ENCODE measurements at regions not wholly inside any gene's neighbourhood (a gene's known extent, or its start where the extent isn't known, plus 50 kb on each side); places are given as distances from the start of the nearest gene placed in this dataset.

- peaks cover 0 to 22% (median 0%) of the 10 kb centered on the region in 3 experiments for H3K27me3 ChIP-seq (ENCODE audit: control insufficient read depth in 3 of 3, insufficient read depth in 3 of 3, low read depth in 1 of 3, low read length in 3 of 3)
- no peak overlapping the region for H3K9ac ChIP-seq (ENCODE audit: low read depth, low read length, poor library complexity)
- H3K23ac ChIP-seq (ENCODE audit: low read depth, low read length, poor library complexity), result peak overlapping the region; percentile 32
- H3K27ac ChIP-seq (replicated peaks; ENCODE audit: low read length), result no peak overlapping the region
- H2BK15ac ChIP-seq (ENCODE audit: low read length), result peak overlapping the region; percentile 5
- no CpG with 5 or more reads among the region's 4 CpGs for whole genome bisulfite sequencing, 2 donors (ENCODE audit: extremely low coverage in 2 of 2, insufficient read length in 2 of 2, insufficient replicate concordance in 1 of 2)
- peaks cover 5 to 19% of the 10 kb centered on the region in 2 donors for H3K4me1 ChIP-seq (ENCODE audit: control insufficient read depth in 2 of 2, insufficient read depth in 1 of 2, low read depth in 1 of 2, low read length in 2 of 2)
- H3K4ac ChIP-seq (ENCODE audit: low read length), result peak overlapping the region; percentile 14
- H4K8ac ChIP-seq (ENCODE audit: low read depth, low read length), result no peak overlapping the region
- peak overlapping the region in 1 of 2 donors; percentile 11 for H3K4me3 ChIP-seq (ENCODE audit: low read length in 2 of 2)
- no peaks in the 10 kb centered on the region for H3K36me3 ChIP-seq (replicated peaks in 1 of 2; ENCODE audit: control insufficient read depth in 2 of 2, insufficient read depth in 2 of 2, low read length in 2 of 2)
- no peak overlapping the region for H3K14ac ChIP-seq (ENCODE audit: low read length)
- no peak overlapping the region for H4K91ac ChIP-seq (ENCODE audit: low read depth, low read length, poor library complexity)
- H3K4me2 ChIP-seq (ENCODE audit: insufficient read depth, low read length, poor library complexity, severe bottlenecking), result no peak overlapping the region
- H3K18ac ChIP-seq (ENCODE audit: low read length), result peak overlapping the region; percentile 44
- peaks cover 2% of the 10 kb centered on the region for H3K79me1 ChIP-seq (ENCODE audit: low read depth, low read length)
- no peak for DNase-seq (ENCODE audit: low spot score)
- no peak overlapping the region for H2AK5ac ChIP-seq (ENCODE audit: low read depth, low read length)
- no peak overlapping the region for H2AFZ ChIP-seq (ENCODE audit: low read length)
- no peak overlapping the region for H2BK5ac ChIP-seq (ENCODE audit: low read length)
- H2BK12ac ChIP-seq (ENCODE audit: low read length), result no peak overlapping the region
- no peaks in the 10 kb centered on the region for H3K9me3 ChIP-seq (replicated peaks in 1 of 2; ENCODE audit: control insufficient read depth in 2 of 2, insufficient read depth in 1 of 2, low read depth in 1 of 2, low read length in 2 of 2)
- H2BK120ac ChIP-seq (ENCODE audit: low read depth, low read length), result no peak overlapping the region
Observed at GRCh38 chr3:72339670-72340030, 508.6 kb downstream of the SHQ1 start.

- Histone ChIP-seq H3K4me1 (ENCODE audit: control insufficient read depth in 2 of 2, insufficient read depth in 1 of 2, low read depth in 1 of 2, low read length in 2 of 2) (peaks cover 5 to 19% of the 10 kb centered on the region in 2 donors), H2BK5ac (ENCODE audit: low read length) (no peak overlapping the region), H3K9ac (ENCODE audit: low read depth, low read length, poor library complexity) (no peak overlapping the region), H3K36me3 (replicated peaks in 1 of 2; ENCODE audit: control insufficient read depth in 2 of 2, insufficient read depth in 2 of 2, low read length in 2 of 2) (no peaks in the 10 kb centered on the region), H3K23ac (ENCODE audit: low read depth, low read length, poor library complexity) (peak overlapping the region; percentile 32), H2AK5ac (ENCODE audit: low read depth, low read length) (no peak overlapping the region), H3K9me3 (replicated peaks in 1 of 2; ENCODE audit: control insufficient read depth in 2 of 2, insufficient read depth in 1 of 2, low read depth in 1 of 2, low read length in 2 of 2) (no peaks in the 10 kb centered on the region), H2BK12ac (ENCODE audit: low read length) (no peak overlapping the region), H3K4me3 (ENCODE audit: low read length in 2 of 2) (peak overlapping the region in 1 of 2 donors; percentile 11), H3K14ac (ENCODE audit: low read length) (peak overlapping the region; percentile 1), H2AFZ (ENCODE audit: low read length) (no peak overlapping the region), H4K91ac (ENCODE audit: low read depth, low read length, poor library complexity) (no peak overlapping the region), H3K27ac (replicated peaks; ENCODE audit: low read length) (no peak overlapping the region), H3K27me3 (ENCODE audit: control insufficient read depth in 3 of 3, insufficient read depth in 3 of 3, low read depth in 1 of 3, low read length in 3 of 3) (peaks cover 0 to 23% (median 0%) of the 10 kb centered on the region in 3 experiments), H3K4me2 (ENCODE audit: insufficient read depth, low read length, poor library complexity, severe bottlenecking) (no peak overlapping the region), H4K8ac (ENCODE audit: low read depth, low read length) (no peak overlapping the region), H3K79me1 (ENCODE audit: low read depth, low read length) (peaks cover 2% of the 10 kb centered on the region), H2BK120ac (ENCODE audit: low read depth, low read length) (no peak overlapping the region), H2BK15ac (ENCODE audit: low read length) (peak overlapping the region; percentile 5), H3K4ac (ENCODE audit: low read length) (peak overlapping the region; percentile 14), H3K18ac (ENCODE audit: low read length) (peak overlapping the region; percentile 44)
- no CpG with 5 or more reads among the region's 11 CpGs for WGBS, 2 donors (ENCODE audit: extremely low coverage in 2 of 2, insufficient read length in 2 of 2, insufficient replicate concordance in 1 of 2)
- no peak for DNase-seq (ENCODE audit: low spot score)
Observed at GRCh38 chr3:72338942-72339669, 509.1 kb downstream of the SHQ1 start.

GRCh38 chr3:72338082-72338941 is 509.9 kb downstream of the SHQ1 start:
- Histone ChIP-seq H4K91ac (ENCODE audit: low read depth, low read length, poor library complexity) (no peak overlapping the region), H3K27me3 (ENCODE audit: control insufficient read depth in 3 of 3, insufficient read depth in 3 of 3, low read depth in 1 of 3, low read length in 3 of 3) (peaks cover 0 to 31% (median 0%) of the 10 kb centered on the region in 3 experiments), H3K4me1 (ENCODE audit: control insufficient read depth in 2 of 2, insufficient read depth in 1 of 2, low read depth in 1 of 2, low read length in 2 of 2) (peaks cover 5 to 19% of the 10 kb centered on the region in 2 donors), H3K18ac (ENCODE audit: low read length) (no peak overlapping the region), H2AFZ (ENCODE audit: low read length) (no peak overlapping the region), H3K36me3 (replicated peaks in 1 of 2; ENCODE audit: control insufficient read depth in 2 of 2, insufficient read depth in 2 of 2, low read length in 2 of 2) (no peaks in the 10 kb centered on the region), H4K8ac (ENCODE audit: low read depth, low read length) (no peak overlapping the region), H2BK12ac (ENCODE audit: low read length) (no peak overlapping the region), H3K9me3 (replicated peaks in 1 of 2; ENCODE audit: control insufficient read depth in 2 of 2, insufficient read depth in 1 of 2, low read depth in 1 of 2, low read length in 2 of 2) (no peaks in the 10 kb centered on the region), H3K4ac (ENCODE audit: low read length) (no peak overlapping the region), H3K4me2 (ENCODE audit: insufficient read depth, low read length, poor library complexity, severe bottlenecking) (no peak overlapping the region), H2BK5ac (ENCODE audit: low read length) (no peak overlapping the region), H3K23ac (ENCODE audit: low read depth, low read length, poor library complexity) (no peak overlapping the region), H2BK120ac (ENCODE audit: low read depth, low read length) (no peak overlapping the region), H2BK15ac (ENCODE audit: low read length) (no peak overlapping the region), H3K79me1 (ENCODE audit: low read depth, low read length) (peaks cover 2% of the 10 kb centered on the region), H2AK5ac (ENCODE audit: low read depth, low read length) (no peak overlapping the region), H3K27ac (replicated peaks; ENCODE audit: low read length) (no peak overlapping the region), H3K4me3 (ENCODE audit: low read length in 2 of 2) (no peak overlapping the region), H3K14ac (ENCODE audit: low read length) (no peak overlapping the region), H3K9ac (ENCODE audit: low read depth, low read length, poor library complexity) (no peak overlapping the region)
- no peak for DNase-seq (ENCODE audit: low spot score)
- WGBS, 2 donors (ENCODE audit: extremely low coverage in 2 of 2, insufficient read length in 2 of 2, insufficient replicate concordance in 1 of 2), result no CpG with 5 or more reads among the region's 8 CpGs

GRCh38 chr3:72337480-72337855 is 510.8 kb downstream of the SHQ1 start:
- Histone ChIP-seq H3K18ac (ENCODE audit: low read length) (peak overlapping the region; percentile 38), H3K9ac (ENCODE audit: low read depth, low read length, poor library complexity) (peak overlapping the region; percentile 60), H2BK12ac (ENCODE audit: low read length) (peak overlapping the region; percentile 48), H3K14ac (ENCODE audit: low read length) (peak overlapping the region; percentile 3), H2BK5ac (ENCODE audit: low read length) (no peak overlapping the region), H3K4me1 (ENCODE audit: control insufficient read depth in 2 of 2, insufficient read depth in 1 of 2, low read depth in 1 of 2, low read length in 2 of 2) (peaks cover 5 to 19% of the 10 kb centered on the region in 2 donors), H2BK15ac (ENCODE audit: low read length) (no peak overlapping the region), H3K9me3 (replicated peaks in 1 of 2; ENCODE audit: control insufficient read depth in 2 of 2, insufficient read depth in 1 of 2, low read depth in 1 of 2, low read length in 2 of 2) (no peaks in the 10 kb centered on the region), H4K8ac (ENCODE audit: low read depth, low read length) (peak overlapping the region; percentile 94), H2AK5ac (ENCODE audit: low read depth, low read length) (peak overlapping the region; percentile 1), H3K4me2 (ENCODE audit: insufficient read depth, low read length, poor library complexity, severe bottlenecking) (no peak overlapping the region), H2AFZ (ENCODE audit: low read length) (no peak overlapping the region), H3K36me3 (replicated peaks in 1 of 2; ENCODE audit: control insufficient read depth in 2 of 2, insufficient read depth in 2 of 2, low read length in 2 of 2) (no peaks in the 10 kb centered on the region), H3K27me3 (ENCODE audit: control insufficient read depth in 3 of 3, insufficient read depth in 3 of 3, low read depth in 1 of 3, low read length in 3 of 3) (peaks cover 0 to 36% (median 0%) of the 10 kb centered on the region in 3 experiments), H3K79me1 (ENCODE audit: low read depth, low read length) (peaks cover 2% of the 10 kb centered on the region), H3K23ac (ENCODE audit: low read depth, low read length, poor library complexity) (peak overlapping the region; percentile 9), H3K4ac (ENCODE audit: low read length) (no peak overlapping the region), H4K91ac (ENCODE audit: low read depth, low read length, poor library complexity) (no peak overlapping the region), H3K4me3 (ENCODE audit: low read length in 2 of 2) (peak overlapping the region in 1 of 2 donors; percentile 51), H3K27ac (replicated peaks; ENCODE audit: low read length) (no peak overlapping the region), H2BK120ac (ENCODE audit: low read depth, low read length) (no peak overlapping the region)
- WGBS, 2 donors (ENCODE audit: extremely low coverage in 2 of 2, insufficient read length in 2 of 2, insufficient replicate concordance in 1 of 2), result 100% methylated on average over 1 of the region's 5 CpGs; no CpG with 5 or more reads in 1 of the 2 donors
- DNase-seq (ENCODE audit: low spot score), result no peak

Data from neuronal stem cell (in vitro differentiated cells).